ENCODE measurements at regions not wholly inside any gene's neighbourhood (a gene's known extent, or its start where the extent isn't known, plus 50 kb on each side); places are given as distances from the start of the nearest gene placed in this dataset.

GRCh38 chr4:182192511-182193181, 50.6 kb upstream of the TENM3 start:
- TF ChIP-seq CTCF (IDR thresholded peaks at IDR 0.05) (no peak), POLR2A (IDR thresholded peaks at IDR 0.05) (no peak)
